ENCODE measurements at regions not wholly inside any gene's neighbourhood (a gene's known extent, or its start where the extent isn't known, plus 50 kb on each side); places are given as distances from the start of the nearest gene placed in this dataset.

DNA sequence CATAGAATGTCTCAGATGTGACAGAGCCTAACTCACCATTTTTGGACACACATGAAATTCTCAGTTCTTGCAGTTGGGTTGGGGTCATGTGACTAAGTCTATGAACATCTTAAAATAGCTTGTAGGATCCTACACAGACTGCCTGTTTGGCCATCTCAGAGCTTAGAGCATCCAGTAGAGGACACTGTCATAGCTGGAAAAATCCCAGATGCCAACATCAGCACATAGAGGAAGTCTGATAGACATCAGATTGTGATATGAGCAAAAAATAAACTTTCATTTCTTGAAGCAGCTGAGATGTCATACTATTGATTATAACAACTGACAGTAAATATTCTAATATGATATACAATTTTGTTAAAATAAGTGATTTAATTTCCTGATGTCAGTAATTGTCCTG, 207.1 kb downstream of the TRAM1L1 start:
- no peaks in the 10 kb centered on the region for H3K4me1 ChIP-seq (ENCODE audit: control insufficient read depth, insufficient read depth, low read length, poor library complexity, severe bottlenecking)
- H3K27ac ChIP-seq (ENCODE audit: insufficient read depth, low read length, poor library complexity, severe bottlenecking), result no peak overlapping the region
- no peak overlapping the region for H3K4me3 ChIP-seq (ENCODE audit: insufficient read depth, low read depth, low read length, poor library complexity, severe bottlenecking)
- H3K27me3 ChIP-seq (replicated peaks; ENCODE audit: control insufficient read depth, insufficient read depth, low read length, poor library complexity, severe bottlenecking), result no peaks in the 10 kb centered on the region
- no peaks in the 10 kb centered on the region for H3K36me3 ChIP-seq (ENCODE audit: control insufficient read depth, insufficient read depth, low read length)
- DNase-seq, result no peak
- no peaks in the 10 kb centered on the region for H3K9me3 ChIP-seq (ENCODE audit: control insufficient read depth, low read length)

DNA sequence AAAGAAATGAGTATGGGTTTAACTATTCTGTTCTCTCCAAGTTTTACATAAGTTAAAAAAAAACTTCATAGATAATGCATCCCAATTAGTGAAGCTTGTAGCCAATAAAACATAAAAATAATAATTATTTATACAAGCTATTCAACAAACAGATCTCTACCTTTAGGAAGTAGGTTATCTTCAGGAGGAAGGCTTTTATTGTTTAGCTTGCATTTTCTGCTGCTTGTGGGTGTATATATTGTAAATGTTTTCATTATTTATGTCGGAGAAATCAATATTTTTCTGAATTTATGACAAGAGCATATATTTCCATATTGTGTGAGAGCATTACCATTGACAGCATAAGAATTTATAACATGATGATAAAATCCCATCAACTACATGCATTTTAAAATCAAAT, 208.3 kb downstream of the TRAM1L1 start:
- no peaks in the 10 kb centered on the region for H3K4me1 ChIP-seq (ENCODE audit: control insufficient read depth, insufficient read depth, low read length, poor library complexity, severe bottlenecking)
- no peaks in the 10 kb centered on the region for H3K36me3 ChIP-seq (ENCODE audit: control insufficient read depth, insufficient read depth, low read length)
- H3K4me3 ChIP-seq (ENCODE audit: insufficient read depth, low read depth, low read length, poor library complexity, severe bottlenecking), result no peak overlapping the region

DNA sequence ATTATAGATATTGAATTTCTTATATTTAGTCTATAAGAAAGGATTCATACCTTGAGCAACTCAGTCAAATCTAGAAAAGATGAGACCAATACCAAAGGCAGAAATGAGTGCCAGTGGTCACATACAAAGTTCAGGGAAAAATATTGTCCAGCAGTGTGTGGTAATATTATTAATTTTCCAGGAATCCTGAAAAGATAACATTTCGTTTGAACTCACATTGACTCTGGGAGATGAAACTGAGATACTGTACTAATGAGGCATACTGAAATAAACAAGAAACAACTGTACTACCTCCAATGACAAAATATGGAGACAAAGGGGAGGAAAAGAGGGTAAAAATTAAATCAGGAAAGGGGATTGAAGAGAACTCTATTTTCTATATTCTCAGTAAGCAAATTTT, 212.4 kb downstream of the TRAM1L1 start:
- Histone ChIP-seq H3K27me3 (replicated peaks; ENCODE audit: control insufficient read depth, insufficient read depth, low read length, poor library complexity, severe bottlenecking) (no peaks in the 10 kb centered on the region), H3K4me1 (ENCODE audit: control insufficient read depth, insufficient read depth, low read length, poor library complexity, severe bottlenecking) (no peaks in the 10 kb centered on the region), H3K27ac (ENCODE audit: insufficient read depth, low read length, poor library complexity, severe bottlenecking) (no peak overlapping the region), H3K4me3 (ENCODE audit: insufficient read depth, low read depth, low read length, poor library complexity, severe bottlenecking) (no peak overlapping the region), H3K9me3 (ENCODE audit: control insufficient read depth, low read length) (no peaks in the 10 kb centered on the region), H3K36me3 (ENCODE audit: control insufficient read depth, insufficient read depth, low read length) (no peaks in the 10 kb centered on the region)
- DNase-seq, result no peak

More for the DNA sequence above, 208.3 kb downstream of the TRAM1L1 start:
- no peak overlapping the region for H3K27ac ChIP-seq (ENCODE audit: insufficient read depth, low read length, poor library complexity, severe bottlenecking)
- no peaks in the 10 kb centered on the region for H3K27me3 ChIP-seq (replicated peaks; ENCODE audit: control insufficient read depth, insufficient read depth, low read length, poor library complexity, severe bottlenecking)
- DNase-seq, result no peak
- H3K9me3 ChIP-seq (ENCODE audit: control insufficient read depth, low read length), result no peaks in the 10 kb centered on the region

DNA sequence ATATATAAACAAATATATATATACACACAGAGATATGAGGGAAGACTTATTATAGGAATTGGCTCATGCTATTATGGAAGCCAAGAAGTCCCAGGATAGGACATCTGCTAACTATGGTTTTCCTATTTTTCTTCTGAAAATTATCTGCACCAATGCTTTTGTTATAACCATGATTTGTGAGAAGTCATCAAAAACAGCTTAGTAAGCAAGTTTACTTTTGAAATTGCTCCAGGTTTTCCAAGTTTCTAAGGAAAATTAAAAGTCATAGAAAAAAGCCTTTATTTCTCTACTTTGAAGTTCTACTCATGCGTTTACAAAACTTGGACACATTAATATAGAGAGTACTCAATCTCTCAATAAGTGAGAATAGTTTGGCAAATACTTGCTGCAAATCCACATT, 213.1 kb downstream of the TRAM1L1 start:
- H3K4me1 ChIP-seq (ENCODE audit: control insufficient read depth, insufficient read depth, low read length, poor library complexity, severe bottlenecking), result no peaks in the 10 kb centered on the region
- no peaks in the 10 kb centered on the region for H3K27me3 ChIP-seq (replicated peaks; ENCODE audit: control insufficient read depth, insufficient read depth, low read length, poor library complexity, severe bottlenecking)
- no peaks in the 10 kb centered on the region for H3K9me3 ChIP-seq (ENCODE audit: control insufficient read depth, low read length)
- H3K27ac ChIP-seq (ENCODE audit: insufficient read depth, low read length, poor library complexity, severe bottlenecking), result no peak overlapping the region
- no peak for DNase-seq
- H3K36me3 ChIP-seq (ENCODE audit: control insufficient read depth, insufficient read depth, low read length), result no peaks in the 10 kb centered on the region
- no peak overlapping the region for H3K4me3 ChIP-seq (ENCODE audit: insufficient read depth, low read depth, low read length, poor library complexity, severe bottlenecking)

GRCh38 chr4:116870686-116871085, 214.7 kb downstream of the TRAM1L1 start:
- H3K9me3 ChIP-seq (ENCODE audit: control insufficient read depth, low read length), result no peaks in the 10 kb centered on the region
- DNase-seq, result no peak

GRCh38 chr4:116866106-116866505, 219.3 kb downstream of the TRAM1L1 start:
- Histone ChIP-seq H3K36me3 (ENCODE audit: control insufficient read depth, insufficient read depth, low read length) (no peaks in the 10 kb centered on the region), H3K27me3 (replicated peaks; ENCODE audit: control insufficient read depth, insufficient read depth, low read length, poor library complexity, severe bottlenecking) (no peaks in the 10 kb centered on the region), H3K9me3 (ENCODE audit: control insufficient read depth, low read length) (no peaks in the 10 kb centered on the region), H3K4me1 (ENCODE audit: control insufficient read depth, insufficient read depth, low read length, poor library complexity, severe bottlenecking) (no peaks in the 10 kb centered on the region), H3K27ac (ENCODE audit: insufficient read depth, low read length, poor library complexity, severe bottlenecking) (no peak overlapping the region), H3K4me3 (ENCODE audit: insufficient read depth, low read depth, low read length, poor library complexity, severe bottlenecking) (no peak overlapping the region)
- no peak for DNase-seq

More at GRCh38 chr4:116870686-116871085, 214.7 kb downstream of the TRAM1L1 start:
- Histone ChIP-seq H3K27ac (ENCODE audit: insufficient read depth, low read length, poor library complexity, severe bottlenecking) (no peak overlapping the region), H3K4me1 (ENCODE audit: control insufficient read depth, insufficient read depth, low read length, poor library complexity, severe bottlenecking) (no peaks in the 10 kb centered on the region), H3K4me3 (ENCODE audit: insufficient read depth, low read depth, low read length, poor library complexity, severe bottlenecking) (no peak overlapping the region), H3K27me3 (replicated peaks; ENCODE audit: control insufficient read depth, insufficient read depth, low read length, poor library complexity, severe bottlenecking) (no peaks in the 10 kb centered on the region), H3K36me3 (ENCODE audit: control insufficient read depth, insufficient read depth, low read length) (no peaks in the 10 kb centered on the region)

- Histone ChIP-seq H3K36me3 (ENCODE audit: control insufficient read depth, insufficient read depth, low read length) (no peaks in the 10 kb centered on the region), H3K4me3 (ENCODE audit: insufficient read depth, low read depth, low read length, poor library complexity, severe bottlenecking) (no peak overlapping the region), H3K9me3 (ENCODE audit: control insufficient read depth, low read length) (no peaks in the 10 kb centered on the region), H3K27me3 (replicated peaks; ENCODE audit: control insufficient read depth, insufficient read depth, low read length, poor library complexity, severe bottlenecking) (no peaks in the 10 kb centered on the region), H3K27ac (ENCODE audit: insufficient read depth, low read length, poor library complexity, severe bottlenecking) (no peak overlapping the region), H3K4me1 (ENCODE audit: control insufficient read depth, insufficient read depth, low read length, poor library complexity, severe bottlenecking) (no peaks in the 10 kb centered on the region)
- DNase-seq, result no peak
These were observed 222.8 kb downstream of the TRAM1L1 start for GRCh38 chr4:116862592-116862991.

DNA sequence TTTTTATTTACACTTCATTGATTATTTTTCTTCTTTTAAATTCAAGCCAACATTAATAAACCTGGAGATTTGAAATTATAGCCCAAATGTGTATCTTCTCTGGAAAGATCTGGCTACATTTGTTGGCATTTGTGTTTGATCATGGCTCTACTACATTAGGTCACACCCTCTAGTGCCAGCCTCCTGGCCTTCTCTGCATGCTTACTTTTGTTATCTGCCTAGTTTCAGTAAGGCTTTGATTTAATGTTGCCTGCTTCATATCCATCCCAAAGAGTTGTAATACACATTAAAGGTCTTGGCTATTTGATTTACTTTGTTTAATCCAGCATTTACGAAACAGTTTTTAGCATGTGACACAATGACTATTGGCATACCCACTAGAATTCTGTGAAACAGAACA, 224.5 kb downstream of the TRAM1L1 start:
- H3K4me3 ChIP-seq (ENCODE audit: insufficient read depth, low read depth, low read length, poor library complexity, severe bottlenecking), result no peak overlapping the region
- no peaks in the 10 kb centered on the region for H3K4me1 ChIP-seq (ENCODE audit: control insufficient read depth, insufficient read depth, low read length, poor library complexity, severe bottlenecking)
- no peaks in the 10 kb centered on the region for H3K9me3 ChIP-seq (ENCODE audit: control insufficient read depth, low read length)
- no peaks in the 10 kb centered on the region for H3K27me3 ChIP-seq (replicated peaks; ENCODE audit: control insufficient read depth, insufficient read depth, low read length, poor library complexity, severe bottlenecking)
- no peaks in the 10 kb centered on the region for H3K36me3 ChIP-seq (ENCODE audit: control insufficient read depth, insufficient read depth, low read length)
- H3K27ac ChIP-seq (ENCODE audit: insufficient read depth, low read length, poor library complexity, severe bottlenecking), result no peak overlapping the region
- DNase-seq, result no peak

GRCh38 chr4:116849620-116850019, 235.8 kb downstream of the TRAM1L1 start:
- DNase-seq, result no peak
- Histone ChIP-seq H3K27me3 (replicated peaks; ENCODE audit: control insufficient read depth, insufficient read depth, low read length, poor library complexity, severe bottlenecking) (no peaks in the 10 kb centered on the region), H3K4me3 (ENCODE audit: insufficient read depth, low read depth, low read length, poor library complexity, severe bottlenecking) (no peak overlapping the region), H3K36me3 (ENCODE audit: control insufficient read depth, insufficient read depth, low read length) (no peaks in the 10 kb centered on the region), H3K9me3 (ENCODE audit: control insufficient read depth, low read length) (no peaks in the 10 kb centered on the region), H3K27ac (ENCODE audit: insufficient read depth, low read length, poor library complexity, severe bottlenecking) (no peak overlapping the region), H3K4me1 (ENCODE audit: control insufficient read depth, insufficient read depth, low read length, poor library complexity, severe bottlenecking) (no peaks in the 10 kb centered on the region)

GRCh38 chr4:116847616-116848015, 237.8 kb downstream of the TRAM1L1 start:
- no peak for DNase-seq
- Histone ChIP-seq H3K27ac (ENCODE audit: insufficient read depth, low read length, poor library complexity, severe bottlenecking) (no peak overlapping the region), H3K36me3 (ENCODE audit: control insufficient read depth, insufficient read depth, low read length) (no peaks in the 10 kb centered on the region), H3K4me3 (ENCODE audit: insufficient read depth, low read depth, low read length, poor library complexity, severe bottlenecking) (no peak overlapping the region), H3K9me3 (ENCODE audit: control insufficient read depth, low read length) (no peaks in the 10 kb centered on the region), H3K4me1 (ENCODE audit: control insufficient read depth, insufficient read depth, low read length, poor library complexity, severe bottlenecking) (no peaks in the 10 kb centered on the region), H3K27me3 (replicated peaks; ENCODE audit: control insufficient read depth, insufficient read depth, low read length, poor library complexity, severe bottlenecking) (no peaks in the 10 kb centered on the region)

DNA sequence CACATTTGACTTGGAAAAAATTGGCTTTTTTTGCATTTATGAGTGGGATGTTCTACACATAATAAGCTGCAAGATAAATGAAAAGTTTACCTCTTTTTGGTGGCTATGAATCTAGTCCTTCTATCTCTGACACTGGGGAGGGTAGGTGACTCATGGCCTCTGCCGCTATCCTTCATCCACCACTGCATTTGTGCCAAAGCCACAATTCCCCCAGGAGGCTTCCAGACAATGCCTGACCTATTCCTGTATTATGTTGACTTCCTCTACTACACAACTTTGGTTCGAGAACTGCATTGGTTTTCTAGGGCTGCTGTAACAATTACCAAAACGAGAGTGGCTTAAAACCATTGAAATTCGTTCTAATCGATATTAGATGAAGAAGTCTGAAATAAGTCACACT, 245.6 kb downstream of the TRAM1L1 start:
- no peak overlapping the region for H3K27ac ChIP-seq (ENCODE audit: insufficient read depth, low read length, poor library complexity, severe bottlenecking)
- H3K27me3 ChIP-seq (replicated peaks; ENCODE audit: control insufficient read depth, insufficient read depth, low read length, poor library complexity, severe bottlenecking), result no peaks in the 10 kb centered on the region
- H3K36me3 ChIP-seq (ENCODE audit: control insufficient read depth, insufficient read depth, low read length), result no peaks in the 10 kb centered on the region
- no peaks in the 10 kb centered on the region for H3K9me3 ChIP-seq (ENCODE audit: control insufficient read depth, low read length)
- no peak overlapping the region for H3K4me3 ChIP-seq (ENCODE audit: insufficient read depth, low read depth, low read length, poor library complexity, severe bottlenecking)
- no peaks in the 10 kb centered on the region for H3K4me1 ChIP-seq (ENCODE audit: control insufficient read depth, insufficient read depth, low read length, poor library complexity, severe bottlenecking)
- DNase-seq, result no peak
